D341Med (cell line): ENCODE measurements at regions not wholly inside any gene's neighbourhood (a gene's known extent, or its start where the extent isn't known, plus 50 kb on each side); places are given as distances from the start of the nearest gene placed in this dataset.
A peak's percentile ranks its signal among the peaks of the same experiment; 100 is the strongest.
"Not testable (repeated sequence)": the region's sequence is repeated elsewhere in the genome, so short reads cannot be mapped to it uniquely, and the experiment has no call there.

Experiments
- DNase-seq: peaks from one replicate; pipeline ENCODE4 v3.0.0; 2012; ENCODE audit warnings: low spot score

DNA sequence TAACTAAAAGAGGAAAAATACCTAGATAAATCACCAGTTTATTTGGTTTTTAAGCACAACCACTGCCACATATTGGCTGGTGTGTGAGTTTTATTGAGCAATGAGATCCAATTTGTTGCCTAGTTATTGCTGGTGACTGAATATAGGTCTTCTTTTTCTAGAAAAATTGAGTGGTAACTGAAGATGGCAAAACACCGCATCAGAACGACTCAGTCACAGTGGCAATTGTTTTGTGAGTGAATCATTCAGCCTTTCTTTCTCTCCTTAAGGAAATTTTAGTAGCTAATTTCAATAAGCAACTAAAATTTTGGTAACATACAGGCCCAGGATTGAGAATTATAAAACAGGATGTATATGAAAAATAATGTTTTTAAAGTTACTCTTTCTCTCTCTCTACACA is 533.0 kb downstream of the KCNA4 start:
- DNase-seq: no peak

DNA sequence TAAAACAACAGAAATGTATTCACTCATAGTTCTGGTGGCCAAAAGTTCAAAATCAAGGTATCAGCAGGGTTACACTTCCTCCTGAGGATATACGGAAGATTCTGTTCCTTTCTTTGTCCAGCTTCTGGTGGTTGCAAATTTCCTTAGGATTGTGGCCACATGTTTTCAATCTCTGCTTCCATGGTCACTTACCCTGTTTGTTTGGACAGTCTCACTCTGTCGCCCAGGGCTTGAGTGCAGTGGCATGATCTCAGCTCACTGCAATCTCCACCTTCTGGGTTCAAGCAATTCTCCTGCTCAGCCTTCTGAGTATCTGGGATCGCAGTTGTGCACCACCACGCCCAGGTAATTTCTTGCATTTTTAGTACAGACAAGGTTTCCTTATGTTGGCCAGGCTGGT is 534.3 kb downstream of the KCNA4 start:
- no peak for DNase-seq

- no peak for DNase-seq
These were observed 535.1 kb downstream of the KCNA4 start for GRCh38 chr11:29481738-29482137.

DNA sequence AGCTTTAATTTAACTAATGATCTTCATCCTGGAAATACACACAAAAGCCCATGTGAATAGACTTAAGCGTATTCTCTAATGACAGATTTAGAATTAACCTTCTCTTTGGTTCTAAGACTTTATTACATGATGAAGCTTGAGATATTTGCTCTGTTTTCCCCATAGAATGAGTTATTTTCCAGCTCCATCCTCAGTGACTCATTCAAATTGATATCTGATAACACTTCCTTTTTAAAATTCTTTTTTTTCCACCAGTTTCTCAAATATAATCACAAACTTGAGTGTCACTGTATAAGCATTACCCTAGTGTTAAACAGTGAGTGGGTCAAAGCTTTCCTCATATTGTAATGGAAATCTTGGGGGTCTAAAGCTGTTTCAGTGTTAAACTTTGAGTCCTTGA is 535.8 kb downstream of the KCNA4 start:
- DNase-seq: no peak

DNA sequence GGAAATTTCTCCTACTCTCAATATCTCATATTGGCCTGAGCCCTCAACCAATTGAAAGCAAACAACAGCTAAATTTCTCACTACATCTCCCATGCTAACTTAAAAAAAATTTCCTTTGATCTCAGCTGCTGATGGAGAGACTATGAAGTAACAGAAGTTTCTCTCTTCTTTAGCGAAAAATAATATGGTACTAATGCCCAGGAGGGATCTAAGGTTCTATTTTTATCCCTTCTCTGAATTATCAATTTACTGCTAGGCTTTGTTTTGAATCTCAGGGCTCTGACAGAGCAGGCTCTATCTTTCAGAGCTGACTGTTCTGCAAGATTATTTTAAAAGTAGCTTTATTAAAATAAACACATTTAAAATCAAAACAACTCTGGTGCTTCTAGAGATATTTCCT is 558.6 kb downstream of the KCNA4 start:
- DNase-seq: no peak

- no peak for DNase-seq
These were observed 564.7 kb downstream of the KCNA4 start for GRCh38 chr11:29452146-29452545.

DNA sequence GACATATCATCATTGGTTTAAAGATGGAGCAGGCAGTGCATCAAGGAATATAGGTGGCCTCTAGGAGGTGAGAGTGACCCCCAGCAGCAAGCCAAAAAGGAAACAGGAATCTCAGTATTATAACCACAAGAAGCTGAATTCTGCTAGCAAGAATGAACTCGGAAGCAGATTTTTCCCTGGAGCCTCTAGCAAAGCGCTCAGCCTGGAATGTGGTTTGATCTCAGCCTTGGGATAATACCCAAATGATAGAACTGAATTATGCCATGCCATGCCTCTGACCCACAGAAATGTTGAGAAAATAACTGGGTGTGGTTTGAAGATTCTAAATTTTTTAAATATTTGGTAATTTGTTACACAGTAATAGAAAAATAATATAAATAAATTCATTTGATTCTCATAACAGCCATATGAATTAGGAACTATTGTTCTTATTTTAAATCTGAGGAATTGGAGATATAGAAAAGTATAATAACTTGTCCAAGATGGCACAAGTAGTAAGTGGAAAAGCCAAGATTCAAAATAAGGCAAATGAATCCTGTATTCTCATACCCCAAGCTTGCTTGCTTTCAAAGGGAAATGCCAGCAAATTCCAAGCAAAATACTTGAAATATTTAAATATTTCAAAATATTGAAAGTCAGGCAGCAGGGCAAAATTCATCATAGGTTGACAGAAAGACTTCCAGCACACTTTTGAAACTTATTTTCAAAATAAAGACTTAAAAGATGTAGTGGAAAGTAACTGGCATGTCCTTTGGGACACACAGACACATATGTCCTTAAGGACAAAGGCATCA is 567.4 kb downstream of the KCNA4 start:
- DNase-seq: no peak

DNA sequence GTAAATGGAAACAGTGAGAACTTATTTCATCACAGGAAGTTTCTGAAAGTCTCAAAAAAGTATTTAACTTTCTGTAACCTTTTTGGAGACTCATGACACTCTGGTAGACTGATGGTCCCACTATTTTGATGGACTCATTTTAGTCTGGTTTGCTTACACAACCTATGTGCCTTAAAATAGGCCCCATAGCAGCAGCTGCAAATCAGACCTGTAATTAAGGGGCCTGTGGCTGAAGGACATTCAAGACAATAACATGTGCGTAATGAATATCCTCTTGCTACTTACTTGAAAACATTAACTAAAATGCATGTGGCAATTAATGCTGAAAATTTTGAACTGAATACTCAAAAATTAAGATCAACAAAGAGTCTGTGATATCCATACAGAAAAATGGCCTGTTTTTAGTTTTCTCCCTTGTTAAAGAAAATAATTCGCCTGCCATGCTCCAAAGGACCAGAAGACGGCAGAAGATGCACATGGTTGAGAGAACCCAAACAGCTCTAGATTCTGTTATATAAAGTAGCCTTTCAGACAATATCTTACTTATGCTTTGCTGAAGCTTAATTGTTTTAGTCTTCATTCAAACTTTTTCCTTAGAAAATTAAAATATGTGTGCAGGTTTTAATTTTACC is 568.5 kb downstream of the KCNA4 start:
- peak; percentile 55 for DNase-seq

DNA sequence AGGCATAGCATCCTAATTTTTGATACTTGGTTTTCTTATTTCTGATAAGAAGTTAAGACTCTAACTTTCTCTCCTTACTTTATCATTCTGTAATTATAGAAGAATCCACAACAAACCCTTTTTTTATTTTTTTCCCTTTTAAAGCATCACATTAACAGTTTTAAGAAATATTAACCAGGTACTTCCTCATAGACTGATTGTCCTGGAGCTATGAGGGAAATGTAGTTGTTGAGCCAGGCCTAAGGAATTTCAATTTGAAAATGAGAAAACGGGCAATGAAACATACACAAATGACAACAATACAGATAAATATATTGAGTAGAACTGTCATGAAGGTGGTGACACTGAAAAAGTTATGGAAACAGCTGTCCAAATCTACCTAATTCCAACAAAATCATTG is 569.0 kb downstream of the KCNA4 start:
- no peak for DNase-seq

DNA sequence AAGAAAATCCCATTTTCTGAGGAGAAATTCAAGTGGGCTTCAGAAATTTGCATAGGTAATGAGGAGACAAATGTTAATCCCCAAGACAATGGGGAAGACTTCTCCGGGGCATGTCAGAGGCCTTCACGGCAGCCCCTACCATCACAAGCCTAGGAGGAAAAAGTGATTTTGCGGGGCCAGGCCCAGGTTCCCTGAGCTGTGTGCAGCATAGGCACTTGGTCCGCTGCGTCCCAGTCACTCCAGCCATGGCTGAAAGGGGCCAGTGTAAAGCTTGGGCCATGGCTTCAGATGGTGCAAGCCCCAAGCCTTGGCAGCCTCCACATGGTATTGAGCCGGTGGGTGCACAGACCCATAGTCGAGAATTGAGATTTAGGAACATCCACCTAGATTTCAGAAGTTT is 570.7 kb downstream of the KCNA4 start:
- DNase-seq: no peak

GRCh38 chr11:29445191-29445590 is 571.6 kb downstream of the KCNA4 start:
- DNase-seq: not testable (repeated sequence)

GRCh38 chr11:29438815-29439214 is 578.0 kb downstream of the KCNA4 start:
- DNase-seq: no peak

GRCh38 chr11:29435421-29435820 is 581.4 kb downstream of the KCNA4 start:
- DNase-seq: no peak

GRCh38 chr11:29432719-29433325 is 584.0 kb downstream of the KCNA4 start:
- DNase-seq: peak; percentile 33

- no peak for DNase-seq
These were observed 611.5 kb downstream of the KCNA4 start for GRCh38 chr11:29405305-29405704.

GRCh38 chr11:29395555-29396072 is 621.2 kb downstream of the KCNA4 start:
- DNase-seq: no peak

DNA sequence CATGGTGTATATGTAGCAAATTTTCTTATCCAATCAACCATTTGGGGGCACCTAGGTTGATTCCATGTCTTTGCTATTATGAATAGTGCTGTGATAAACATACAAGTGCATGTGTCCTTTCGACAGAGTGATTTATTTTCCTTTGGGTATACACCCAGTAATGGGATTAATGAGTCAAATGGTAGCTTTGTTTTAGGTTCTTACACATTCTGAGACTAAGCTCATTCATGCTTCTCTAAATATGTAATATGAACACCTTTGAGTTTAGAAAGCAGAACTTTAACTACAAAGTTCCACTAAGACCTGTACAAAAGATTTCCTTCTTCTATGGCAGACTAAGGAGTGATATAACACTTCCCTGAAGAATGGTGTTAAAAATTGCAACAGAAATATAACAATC is 627.0 kb downstream of the KCNA4 start:
- no peak for DNase-seq

DNA sequence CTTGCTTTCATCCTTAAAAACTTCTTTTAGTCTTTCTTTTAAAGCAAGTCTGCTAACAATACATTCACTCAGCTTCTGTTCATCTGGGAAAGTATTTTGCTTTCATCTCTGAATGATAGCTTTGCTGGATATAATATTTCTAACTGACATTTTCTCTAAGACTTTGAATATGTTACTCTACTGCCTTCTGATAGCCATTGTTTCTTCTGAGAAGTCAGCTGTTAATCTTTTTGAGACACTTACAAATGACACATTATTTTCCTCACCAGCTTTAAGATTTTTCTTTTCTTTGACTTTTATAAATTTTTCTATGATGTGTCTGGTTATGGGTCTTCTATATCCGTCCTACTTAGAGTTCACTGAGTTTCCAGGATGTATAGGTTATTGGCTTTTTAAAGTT is 643.1 kb downstream of the KCNA4 start:
- DNase-seq: no peak

- DNase-seq: no peak
These were observed 648.7 kb downstream of the KCNA4 start for GRCh38 chr11:29368126-29368525.

DNA sequence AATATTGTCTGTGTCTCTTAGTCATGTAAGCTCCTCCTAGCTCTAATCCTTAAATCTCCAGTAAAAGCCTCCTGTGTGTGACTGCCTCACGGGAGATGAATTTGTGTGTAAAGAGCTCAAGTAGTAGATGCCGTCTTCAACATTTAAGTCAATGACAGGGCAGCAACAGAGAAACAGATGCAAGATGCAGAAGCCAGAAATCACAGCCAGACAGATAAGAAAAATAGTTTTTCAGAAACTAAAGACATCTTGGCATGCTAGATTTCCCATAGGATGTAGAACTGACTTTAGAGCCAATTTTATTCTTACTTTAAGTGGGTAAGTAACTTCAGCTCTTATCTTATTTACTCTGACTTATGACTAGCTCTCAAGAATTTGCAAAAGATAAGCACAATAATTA is 652.8 kb downstream of the KCNA4 start:
- peak; percentile 29 for DNase-seq

GRCh38 chr11:29361369-29361768 is 655.5 kb downstream of the KCNA4 start:
- no peak for DNase-seq

GRCh38 chr11:29353833-29354232 is 663.0 kb downstream of the KCNA4 start:
- DNase-seq: no peak

- DNase-seq: no peak
These were observed 664.5 kb downstream of the KCNA4 start for GRCh38 chr11:29352273-29352795.
